Dendritic cell treated with granulocyte-macrophage colony-stimulating factor and Interleukin-4, amounts not matched to agents 40 ng/mL and 50 ng/mL, for 4 days (primary cell): ENCODE measurements at regions not wholly inside any gene's neighbourhood (a gene's known extent, or its start where the extent isn't known, plus 50 kb on each side); places are given as distances from the start of the nearest gene placed in this dataset.
"Not testable (repeated sequence)": the region's sequence is repeated elsewhere in the genome, so short reads cannot be mapped to it uniquely, and the experiment has no call there.

Source experiments
- H3K27ac Mint-ChIP-seq: one replicate; pipeline ENCODE4 v1.8.0; 2022; ENCODE audit warnings: mild to moderate bottlenecking, mixed read lengths
- H3K27me3 Mint-ChIP-seq: one replicate; pipeline ENCODE4 v1.8.0; 2022; ENCODE audit warnings: mild to moderate bottlenecking, mixed read lengths
- H3K36me3 Mint-ChIP-seq: one replicate; pipeline ENCODE4 v1.8.0; 2022; ENCODE audit warnings: low read depth, mixed read lengths
- H3K4me1 Mint-ChIP-seq: one replicate; pipeline ENCODE4 v1.8.0; 2022; ENCODE audit warnings: low read depth, mixed read lengths
- H3K4me3 Mint-ChIP-seq: one replicate; pipeline ENCODE4 v1.8.0; 2022; ENCODE audit warnings: mild to moderate bottlenecking, moderate library complexity, mixed read lengths
- H3K9me3 Mint-ChIP-seq: one replicate; pipeline ENCODE4 v1.8.0; 2022; ENCODE audit warnings: mixed read lengths
- intact Hi-C: fragments of 100-400 bp; cut with micrococcal nuclease; formaldehyde crosslinking; loops from one replicate; pipeline ENCODE4 v1.15.0; 2022

DNA sequence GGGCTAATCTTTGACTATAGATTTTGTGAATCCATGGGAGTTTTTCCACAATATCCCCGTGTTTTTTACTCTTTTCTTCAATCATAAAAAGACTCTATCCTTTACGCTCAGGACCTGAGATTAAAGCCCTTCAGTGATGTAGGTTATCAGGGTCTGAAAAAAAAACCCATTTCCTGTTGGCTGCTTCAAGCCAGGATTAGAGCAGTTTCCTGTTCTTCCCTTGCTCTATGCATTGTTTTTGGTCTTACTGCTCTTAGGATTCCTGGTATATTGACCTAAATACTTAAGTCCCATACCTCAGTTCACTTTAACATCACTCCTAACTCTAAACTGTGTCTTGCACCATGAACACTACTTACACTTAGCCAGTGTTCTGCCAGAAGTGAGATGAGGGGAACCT, 319.3 kb upstream of the CHD1 start:
- Mint-ChIP-seq H3K27me3 (peaks cover 5% of the 10 kb centered on the region), H3K4me3 (no peak overlapping the region), H3K9me3 (peaks cover 16% of the 10 kb centered on the region), H3K36me3 (no peaks in the 10 kb centered on the region), H3K27ac (no peak overlapping the region), H3K4me1 (no peaks in the 10 kb centered on the region)
- intact Hi-C loops: no loop called here

DNA sequence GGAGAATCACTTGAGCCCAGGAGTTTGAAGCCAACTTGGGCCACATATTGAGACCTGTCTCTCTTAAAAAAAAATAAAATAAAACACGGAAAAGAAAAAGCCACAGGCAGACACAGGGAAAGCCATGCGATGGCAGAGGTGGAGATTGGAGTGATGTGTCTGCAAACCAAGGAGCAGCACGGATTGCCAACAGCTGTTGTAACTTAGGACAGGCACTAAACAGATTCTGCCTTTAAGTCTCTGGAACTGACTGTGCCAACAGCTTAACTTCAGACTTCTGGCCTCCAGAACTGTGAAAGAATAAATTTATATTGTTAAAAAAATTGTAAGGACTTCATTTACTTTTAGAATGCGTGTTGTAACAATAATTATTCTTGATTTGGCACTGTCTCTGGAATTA, 318.5 kb upstream of the CHD1 start:
- H3K9me3 Mint-ChIP-seq: peaks cover 14% of the 10 kb centered on the region
- H3K4me1 Mint-ChIP-seq: no peaks in the 10 kb centered on the region
- H3K36me3 Mint-ChIP-seq: no peaks in the 10 kb centered on the region
- H3K4me3 Mint-ChIP-seq: no peak overlapping the region
- H3K27ac Mint-ChIP-seq: no peak overlapping the region
- peaks cover 5% of the 10 kb centered on the region for H3K27me3 Mint-ChIP-seq
- intact Hi-C loops: no loop called here

DNA sequence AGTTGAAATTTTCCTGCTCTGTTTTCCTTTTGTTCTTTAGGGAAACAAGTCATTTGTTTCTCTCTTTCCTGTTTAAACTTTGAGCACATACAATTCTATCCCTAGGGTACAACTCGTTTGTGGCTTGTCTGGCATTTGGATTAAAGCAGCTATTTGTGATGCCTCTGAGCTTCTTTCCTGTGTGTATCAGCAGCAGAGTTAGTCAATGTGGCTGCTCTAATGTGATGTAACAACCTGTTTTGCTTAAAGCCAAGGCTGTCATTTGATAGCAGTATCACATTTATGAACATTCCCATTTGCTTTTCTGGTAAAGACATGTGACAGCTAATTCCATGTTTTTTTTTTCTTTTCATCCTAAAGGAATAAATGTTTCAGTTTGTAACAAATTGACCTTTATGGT, 314.3 kb upstream of the CHD1 start:
- H3K27me3 Mint-ChIP-seq: peaks cover 13% of the 10 kb centered on the region
- H3K27ac Mint-ChIP-seq: no peak overlapping the region
- no peak overlapping the region for H3K4me3 Mint-ChIP-seq
- peaks cover 6% of the 10 kb centered on the region for H3K4me1 Mint-ChIP-seq
- intact Hi-C loops: no loop called here
- no peaks in the 10 kb centered on the region for H3K9me3 Mint-ChIP-seq
- no peaks in the 10 kb centered on the region for H3K36me3 Mint-ChIP-seq

DNA sequence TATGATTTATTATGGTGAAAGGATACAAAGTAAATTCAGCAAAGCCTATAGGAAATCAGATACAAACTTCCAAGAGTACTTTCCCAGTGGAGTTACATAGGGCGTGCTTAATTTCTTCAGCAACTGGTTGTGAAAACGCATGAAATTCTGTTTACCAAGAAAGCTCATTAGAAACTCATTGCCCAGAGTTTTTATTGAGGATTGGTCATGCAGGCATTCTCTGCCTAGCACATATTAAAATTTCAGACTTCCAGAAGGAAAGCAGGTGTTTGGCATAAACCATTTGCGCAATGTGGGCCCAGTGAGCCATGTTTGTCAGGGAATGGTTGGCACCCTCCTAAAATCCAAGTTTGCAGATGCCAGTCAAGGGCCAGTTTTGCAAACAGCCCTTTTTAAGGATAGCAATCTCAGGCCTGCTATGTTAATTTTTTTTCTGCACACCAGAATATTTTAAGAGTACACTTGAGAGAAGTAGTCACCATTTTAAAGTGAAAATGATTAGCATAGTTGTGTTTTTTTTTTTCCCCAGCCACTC, 311.1 kb upstream of the CHD1 start:
- H3K9me3 Mint-ChIP-seq: no peaks in the 10 kb centered on the region
- H3K4me3 Mint-ChIP-seq: no peak overlapping the region
- intact Hi-C loops: no loop called here
- H3K27ac Mint-ChIP-seq: no peak overlapping the region
- no peaks in the 10 kb centered on the region for H3K36me3 Mint-ChIP-seq
- peaks cover 6% of the 10 kb centered on the region for H3K4me1 Mint-ChIP-seq
- peaks cover 12% of the 10 kb centered on the region for H3K27me3 Mint-ChIP-seq

DNA sequence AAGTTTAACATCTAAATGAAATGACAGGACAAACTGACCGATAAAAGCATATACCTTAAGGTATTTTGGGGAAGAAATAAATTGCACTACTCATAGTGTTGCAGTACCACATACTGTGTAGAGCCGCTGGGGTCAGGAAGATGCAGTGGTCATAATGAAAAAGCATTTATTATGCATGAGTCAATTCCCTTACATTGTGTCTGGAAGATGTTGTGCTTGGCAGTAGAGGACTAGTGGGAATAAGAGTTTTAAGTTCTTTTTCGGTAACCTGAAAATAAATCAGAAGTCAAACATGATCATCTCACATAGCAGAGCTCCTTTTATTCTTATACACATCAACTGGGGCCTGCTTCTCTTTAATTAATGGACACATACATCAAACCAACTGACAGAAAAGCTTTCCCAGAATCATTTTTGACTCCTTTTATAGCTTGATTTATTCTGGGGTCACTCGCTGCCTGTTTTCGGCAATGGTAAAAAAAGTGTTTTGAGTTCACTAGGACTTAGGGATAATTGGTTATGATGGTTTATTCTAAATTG, 262.5 kb upstream of the CHD1 start:
- Mint-ChIP-seq H3K27me3 (peaks cover 3% of the 10 kb centered on the region), H3K9me3 (no peaks in the 10 kb centered on the region), H3K36me3 (no peaks in the 10 kb centered on the region), H3K27ac (no peak overlapping the region), H3K4me1 (no peaks in the 10 kb centered on the region), H3K4me3 (no peak overlapping the region)
- intact Hi-C loops: no loop called here

DNA sequence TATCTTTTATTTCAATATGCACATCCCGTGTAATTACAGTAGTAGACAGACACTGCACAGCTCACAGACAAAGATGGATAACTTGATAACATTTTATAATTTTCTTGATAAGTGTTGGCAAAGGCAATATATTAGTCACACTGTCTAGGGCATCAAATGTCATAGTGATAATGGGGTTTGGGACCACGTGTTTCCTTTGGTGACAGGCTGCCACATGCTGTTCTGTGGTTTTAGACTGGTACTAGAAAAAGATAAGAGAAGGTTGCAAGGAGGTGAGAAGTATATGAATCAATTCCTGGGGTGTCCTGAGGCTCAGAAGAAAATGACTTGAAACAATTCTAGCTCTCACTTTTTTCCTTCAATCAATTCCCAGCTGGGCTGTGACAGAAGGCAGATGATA, 258.8 kb upstream of the CHD1 start:
- intact Hi-C loops: no loop called here
- Mint-ChIP-seq H3K4me3 (no peak overlapping the region), H3K36me3 (no peaks in the 10 kb centered on the region), H3K27ac (no peak overlapping the region), H3K27me3 (peaks cover 9% of the 10 kb centered on the region), H3K4me1 (no peaks in the 10 kb centered on the region), H3K9me3 (no peaks in the 10 kb centered on the region)

DNA sequence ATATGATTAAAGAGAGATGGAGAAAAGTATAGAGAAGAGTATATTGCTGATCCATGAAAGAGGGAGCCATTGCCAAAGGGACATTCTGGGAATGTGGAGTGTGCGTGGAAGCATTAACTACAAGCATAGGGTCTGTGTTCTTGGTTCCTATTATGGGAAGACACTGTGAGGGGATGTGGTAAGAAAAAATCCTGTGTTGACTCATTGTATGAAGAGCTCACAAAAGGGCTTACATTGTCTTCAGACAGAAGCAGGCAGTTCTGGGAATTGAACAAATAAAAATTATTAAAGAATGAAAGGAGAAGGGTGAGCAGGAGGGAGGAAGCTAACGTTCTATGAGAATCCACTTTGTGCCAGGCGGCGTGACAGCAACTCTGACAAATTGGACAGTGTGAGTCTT, 250.4 kb upstream of the CHD1 start:
- Mint-ChIP-seq H3K36me3 (no peaks in the 10 kb centered on the region), H3K9me3 (no peaks in the 10 kb centered on the region), H3K4me1 (no peaks in the 10 kb centered on the region), H3K27me3 (peaks cover 10% of the 10 kb centered on the region), H3K4me3 (no peak overlapping the region), H3K27ac (no peak overlapping the region)
- intact Hi-C loops: no loop called here

DNA sequence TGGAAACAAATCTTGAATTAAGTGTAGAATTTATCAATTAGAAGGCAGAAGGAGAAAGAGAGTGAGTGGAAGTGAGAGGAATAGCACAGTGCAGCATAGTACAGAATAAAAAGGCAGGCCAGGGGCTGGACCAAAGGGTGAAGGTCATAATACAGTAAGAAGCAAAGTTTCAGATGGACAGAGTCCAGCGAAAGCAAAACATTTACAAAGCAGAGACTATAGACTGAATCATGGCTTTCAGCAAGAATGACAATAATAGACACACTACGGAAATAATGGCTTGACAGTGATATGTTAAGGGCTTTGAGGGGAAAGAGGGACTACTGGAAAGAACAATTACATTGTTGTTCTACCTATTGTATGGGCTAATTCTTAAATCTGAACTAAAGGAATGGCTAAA, 249.0 kb upstream of the CHD1 start:
- H3K27ac Mint-ChIP-seq: no peak overlapping the region
- H3K4me1 Mint-ChIP-seq: no peaks in the 10 kb centered on the region
- no peak overlapping the region for H3K4me3 Mint-ChIP-seq
- intact Hi-C loops: no loop called here
- no peaks in the 10 kb centered on the region for H3K9me3 Mint-ChIP-seq
- H3K36me3 Mint-ChIP-seq: no peaks in the 10 kb centered on the region
- peaks cover 6% of the 10 kb centered on the region for H3K27me3 Mint-ChIP-seq

DNA sequence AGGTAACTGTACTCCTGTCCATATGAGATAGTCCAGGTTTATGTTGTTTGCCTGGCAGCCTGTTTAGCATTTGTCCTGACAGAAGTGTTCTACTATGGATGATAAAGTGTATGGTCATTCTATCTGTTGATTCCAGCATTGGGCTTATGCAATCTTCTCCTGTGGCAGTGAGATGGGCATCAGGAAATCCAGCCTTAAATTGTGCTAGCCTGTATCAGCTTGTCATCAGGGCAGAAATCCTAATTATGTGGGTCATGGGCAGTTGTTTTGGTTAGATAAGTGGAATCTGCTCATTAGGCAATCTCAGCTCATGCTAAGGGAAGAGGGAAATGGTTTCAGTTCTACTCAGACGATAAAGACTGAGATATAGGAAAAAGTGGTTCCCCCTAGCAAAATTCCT, 247.4 kb upstream of the CHD1 start:
- H3K9me3 Mint-ChIP-seq: no peaks in the 10 kb centered on the region
- H3K27me3 Mint-ChIP-seq: peaks cover 6% of the 10 kb centered on the region
- intact Hi-C loops: no loop called here
- no peak overlapping the region for H3K4me3 Mint-ChIP-seq
- H3K27ac Mint-ChIP-seq: no peak overlapping the region
- no peaks in the 10 kb centered on the region for H3K36me3 Mint-ChIP-seq
- no peaks in the 10 kb centered on the region for H3K4me1 Mint-ChIP-seq

DNA sequence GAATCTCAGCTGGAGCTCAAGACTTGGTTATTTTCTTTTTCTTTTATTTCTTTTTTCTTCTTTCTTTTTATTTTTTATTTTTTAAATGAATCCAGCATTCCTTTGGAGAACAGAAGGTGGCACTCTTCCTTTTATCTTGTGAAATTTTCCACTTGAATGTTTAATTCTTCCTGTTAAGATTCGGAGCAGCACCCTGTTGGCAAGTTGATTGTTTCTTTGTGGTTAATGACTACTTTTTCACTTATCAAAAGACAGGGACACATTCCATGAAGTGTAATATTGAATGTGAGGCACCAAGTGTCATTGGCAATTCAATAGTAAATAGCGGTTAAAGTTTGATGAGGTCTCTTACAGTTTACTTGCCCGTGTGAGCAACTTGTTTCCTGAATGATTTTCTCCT, 240.5 kb upstream of the CHD1 start:
- H3K27ac Mint-ChIP-seq: no peak overlapping the region
- H3K4me3 Mint-ChIP-seq: no peak overlapping the region
- peaks cover 8% of the 10 kb centered on the region for H3K27me3 Mint-ChIP-seq
- intact Hi-C loops: loop anchor here (1.0 kb wide), 1 partner anchor 151 kb away; no protein-coding TSS in a partner anchor
- peaks cover 5% of the 10 kb centered on the region for H3K4me1 Mint-ChIP-seq
- H3K36me3 Mint-ChIP-seq: no peaks in the 10 kb centered on the region
- no peaks in the 10 kb centered on the region for H3K9me3 Mint-ChIP-seq

DNA sequence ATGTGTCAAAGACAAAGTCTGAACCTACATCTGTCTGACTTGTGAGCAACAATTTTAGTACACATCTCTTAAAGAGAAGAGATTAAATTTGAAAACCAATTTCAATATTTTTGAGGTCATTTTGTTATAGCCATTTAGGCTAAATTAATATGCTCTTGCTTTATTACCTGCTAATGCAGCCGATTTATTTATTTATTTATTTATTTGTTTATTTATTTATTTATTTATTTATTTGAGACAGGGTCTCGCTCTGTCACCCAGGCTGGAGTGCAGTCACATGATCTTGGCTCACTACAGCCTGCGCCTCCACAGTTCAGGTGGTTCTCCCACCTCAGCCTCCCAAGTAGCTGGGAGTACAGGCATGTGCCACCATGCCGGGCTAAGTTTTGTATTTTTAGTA, 232.7 kb upstream of the CHD1 start:
- H3K27ac Mint-ChIP-seq, intact Hi-C loops, H3K4me3 Mint-ChIP-seq, H3K27me3 Mint-ChIP-seq, H3K36me3 Mint-ChIP-seq, H3K4me1 Mint-ChIP-seq, H3K9me3 Mint-ChIP-seq: not testable (repeated sequence)

DNA sequence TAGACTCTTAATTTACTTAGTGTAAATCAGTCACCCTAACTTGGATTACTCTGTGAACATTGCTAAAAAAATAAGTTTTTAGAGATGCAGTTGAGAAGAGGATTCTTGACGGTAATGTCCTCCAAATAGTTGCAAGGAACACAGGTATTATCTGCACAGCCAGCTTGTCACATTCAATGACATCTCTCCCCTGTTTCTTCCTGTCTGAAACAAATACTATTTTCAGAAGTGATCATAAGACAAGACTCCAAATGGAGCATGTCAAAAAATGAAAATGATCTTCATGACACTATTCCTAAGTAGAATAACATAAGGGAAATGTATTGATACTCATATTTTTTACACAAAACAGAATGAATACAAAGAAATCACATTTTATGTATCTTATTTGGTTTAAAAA, 227.9 kb upstream of the CHD1 start:
- Mint-ChIP-seq H3K4me3 (no peak overlapping the region), H3K27me3 (peaks cover 2% of the 10 kb centered on the region), H3K4me1 (no peaks in the 10 kb centered on the region), H3K36me3 (no peaks in the 10 kb centered on the region), H3K9me3 (no peaks in the 10 kb centered on the region), H3K27ac (no peak overlapping the region)
- intact Hi-C loops: no loop called here

DNA sequence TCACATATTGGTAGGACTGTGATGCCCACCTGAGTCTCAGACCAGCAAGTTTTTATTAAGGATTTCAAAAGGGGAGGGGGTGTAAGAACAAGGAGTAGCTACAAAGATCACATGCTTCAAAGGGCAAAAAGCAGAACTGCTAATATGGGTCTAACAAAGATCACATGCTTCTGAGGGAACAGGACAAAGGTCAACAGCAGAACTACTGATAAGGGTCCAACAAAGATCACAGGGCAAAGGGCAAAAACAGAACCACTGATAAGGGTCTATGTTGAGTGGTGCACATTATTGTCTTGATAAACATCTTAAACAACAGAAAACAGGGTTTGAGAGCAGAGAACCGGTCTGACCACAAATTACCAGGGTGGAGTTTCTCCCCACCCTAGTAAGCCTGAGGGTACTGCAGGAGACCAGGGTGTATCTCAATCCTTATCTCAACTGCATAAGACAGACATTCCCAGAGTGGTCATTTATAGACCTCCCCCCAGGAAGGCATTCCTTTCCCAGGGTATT, 214.5 kb upstream of the CHD1 start:
- peaks cover 14% of the 10 kb centered on the region for H3K9me3 Mint-ChIP-seq
- H3K27ac Mint-ChIP-seq, H3K27me3 Mint-ChIP-seq, H3K36me3 Mint-ChIP-seq, H3K4me1 Mint-ChIP-seq, H3K4me3 Mint-ChIP-seq, intact Hi-C loops: not testable (repeated sequence)

DNA sequence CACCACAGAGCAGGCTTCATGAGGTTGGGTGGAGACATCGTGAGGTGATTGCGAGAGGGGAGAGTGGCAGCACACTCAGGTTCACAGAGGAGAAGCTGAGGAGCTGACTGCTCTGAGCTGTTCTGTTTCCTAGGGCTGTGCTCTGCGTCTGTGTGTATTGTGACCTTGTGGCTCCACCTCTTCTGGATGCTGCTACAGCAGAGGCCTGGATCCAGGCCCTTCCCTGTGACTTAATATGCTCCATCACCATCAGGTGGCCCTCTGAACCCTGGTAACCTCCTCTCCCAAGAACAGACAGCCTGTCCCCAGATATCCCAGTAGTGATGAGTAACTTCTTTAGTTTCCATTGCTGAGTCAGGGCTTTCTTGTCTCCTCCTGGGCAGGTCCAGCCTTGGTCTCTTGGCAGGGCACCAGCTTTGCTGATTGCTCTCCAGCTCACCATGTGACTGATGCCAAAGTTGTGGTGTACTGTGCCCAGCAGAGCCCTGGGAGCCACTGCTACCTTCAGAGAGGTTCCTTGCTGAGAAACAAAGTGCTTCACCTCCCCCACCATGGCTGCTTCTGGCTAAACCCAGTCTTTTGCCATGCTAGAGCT, 212.8 kb upstream of the CHD1 start:
- Mint-ChIP-seq H3K27ac (no peak overlapping the region), H3K4me1 (peaks cover 5% of the 10 kb centered on the region), H3K4me3 (no peak overlapping the region), H3K9me3 (peaks cover 14% of the 10 kb centered on the region), H3K36me3 (no peaks in the 10 kb centered on the region), H3K27me3 (peaks cover 2% of the 10 kb centered on the region)
- intact Hi-C loops: no loop called here

DNA sequence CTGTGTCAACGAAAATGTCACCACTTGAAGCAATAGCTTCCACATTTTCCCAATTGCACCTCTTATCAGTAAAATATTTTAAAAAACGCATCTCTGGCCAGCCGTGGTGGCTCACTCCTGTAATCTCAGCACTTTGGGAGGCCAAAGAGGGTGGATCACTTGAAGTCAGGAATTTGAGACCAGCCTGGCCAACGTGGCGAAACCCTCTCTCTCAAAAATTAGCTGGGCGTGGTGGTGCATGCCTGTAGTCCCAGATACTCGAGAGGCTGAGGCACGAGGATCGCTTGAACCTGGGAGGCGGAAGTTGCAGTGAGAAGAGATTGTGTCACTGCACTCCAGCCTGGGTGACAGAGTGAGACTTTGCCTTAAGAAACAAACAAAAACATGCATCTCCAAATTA, 210.1 kb upstream of the CHD1 start:
- peaks cover 2% of the 10 kb centered on the region for H3K27me3 Mint-ChIP-seq
- H3K4me1 Mint-ChIP-seq: peaks cover 5% of the 10 kb centered on the region
- H3K36me3 Mint-ChIP-seq: no peaks in the 10 kb centered on the region
- H3K27ac Mint-ChIP-seq: no peak overlapping the region
- no peak overlapping the region for H3K4me3 Mint-ChIP-seq
- peaks cover 14% of the 10 kb centered on the region for H3K9me3 Mint-ChIP-seq
- intact Hi-C loops: no loop called here
